H9 (cell line): ENCODE measurements at regions not wholly inside any gene's neighbourhood (a gene's known extent, or its start where the extent isn't known, plus 50 kb on each side); places are given as distances from the start of the nearest gene placed in this dataset.

ENCODE experiments used
- DNase-seq: peaks from one replicate; pipeline ENCODE4 v3.0.0-alpha.2; 2017
- H2AFZ ChIP-seq: one replicate; pipeline ENCODE4 v1.6.1; 2013; ENCODE audit warnings: mild to moderate bottlenecking, low read length, control low read depth, moderate library complexity
- H2AK5ac ChIP-seq: 2 replicates; pipeline ENCODE4 v1.6.1; 2013; ENCODE audit warnings: low read length, control low read depth, mixed read lengths; ENCODE audit not compliant: insufficient read length
- H2BK120ac ChIP-seq: one replicate; pipeline ENCODE4 v1.6.1; 2013; ENCODE audit warnings: low read depth, mild to moderate bottlenecking, low read length, control low read depth, inconsistent platforms; ENCODE audit not compliant: poor library complexity, severe bottlenecking
- H2BK12ac ChIP-seq: 2 replicates; pipeline ENCODE4 v1.6.1; 2013; ENCODE audit warnings: low read length, control low read depth, mixed read lengths, low read depth; ENCODE audit not compliant: insufficient read length
- H2BK15ac ChIP-seq: 2 replicates; pipeline ENCODE4 v1.6.1; 2013; ENCODE audit warnings: low read depth, low read length, control low read depth
- H2BK20ac ChIP-seq: one replicate; pipeline ENCODE4 v1.6.1; 2013; ENCODE audit warnings: low read depth, mild to moderate bottlenecking, low read length, control low read depth, inconsistent platforms; ENCODE audit not compliant: poor library complexity, severe bottlenecking
- H2BK5ac ChIP-seq: 2 replicates; pipeline ENCODE4 v1.6.1; 2013; ENCODE audit warnings: low read length, control low read depth, mixed read lengths; ENCODE audit not compliant: insufficient read length
- H3K14ac ChIP-seq: 2 replicates; pipeline ENCODE4 v1.6.1; 2013; ENCODE audit warnings: low read length, control low read depth; ENCODE audit not compliant: insufficient read depth
- H3K18ac ChIP-seq: 2 replicates; pipeline ENCODE4 v1.6.1; 2013; ENCODE audit warnings: low read depth, mild to moderate bottlenecking, mixed read lengths, low read length, control low read depth; ENCODE audit not compliant: insufficient read length
- H3K23ac ChIP-seq: 2 replicates; pipeline ENCODE4 v1.6.1; 2013; ENCODE audit warnings: low read length, control low read depth, mixed read lengths, low read depth; ENCODE audit not compliant: insufficient read length
- H3K23me2 ChIP-seq: 2 replicates; pipeline ENCODE4 v1.6.1; 2013; ENCODE audit warnings: low read depth, mild to moderate bottlenecking, mixed read lengths, low read length, control low read depth; ENCODE audit not compliant: insufficient read length, poor library complexity, severe bottlenecking
- H3K27ac ChIP-seq: 2 replicates; pipeline ENCODE4 v1.5.1; 2013; ENCODE audit warnings: low read length, control low read depth, mixed read lengths, low read depth; ENCODE audit not compliant: insufficient read length
- H3K27me3 ChIP-seq: 2 replicates; pipeline ENCODE4 v1.6.1; 2013; ENCODE audit warnings: low read length, control low read depth, inconsistent platforms; ENCODE audit not compliant: insufficient read depth
- H3K4ac ChIP-seq: 2 replicates; pipeline ENCODE4 v1.6.1; 2013; ENCODE audit warnings: low read depth, mild to moderate bottlenecking, control low read depth, inconsistent platforms, low read length, moderate library complexity
- H3K4me1 ChIP-seq: 2 replicates; pipeline ENCODE4 v1.6.1; 2013; ENCODE audit warnings: low read length, control low read depth, inconsistent platforms; ENCODE audit not compliant: insufficient read depth
- H3K4me2 ChIP-seq: 2 replicates; pipeline ENCODE4 v1.6.1; 2013; ENCODE audit warnings: low read length, control low read depth, mixed read lengths; ENCODE audit not compliant: insufficient read length, insufficient read depth
- H3K56ac ChIP-seq: 2 replicates; pipeline ENCODE4 v1.6.1; 2013; ENCODE audit warnings: low read depth, mild to moderate bottlenecking, mixed read lengths, low read length, control low read depth; ENCODE audit not compliant: insufficient read length
- H3K79me1 ChIP-seq: 2 replicates; pipeline ENCODE4 v1.6.1; 2013; ENCODE audit warnings: low read depth, mild to moderate bottlenecking, moderate library complexity, low read length, control low read depth, inconsistent platforms; ENCODE audit not compliant: insufficient read depth, poor library complexity, severe bottlenecking
- H3K79me2 ChIP-seq: 2 replicates; pipeline ENCODE4 v1.6.1; 2013; ENCODE audit warnings: low read length, control low read depth, inconsistent platforms; ENCODE audit not compliant: insufficient read depth
- H3K9ac ChIP-seq: 2 replicates; pipeline ENCODE4 v1.6.1; 2013; ENCODE audit warnings: low read length, control low read depth, mixed read lengths; ENCODE audit not compliant: insufficient read length; ENCODE audit errors: extremely low read depth
- H3K9me3 ChIP-seq: one replicate; pipeline ENCODE4 v1.6.1; 2013; ENCODE audit warnings: low read depth, low read length, inconsistent platforms; ENCODE audit not compliant: control insufficient read depth
- H3T11ph ChIP-seq: one replicate; pipeline ENCODE4 v1.6.1; 2013; ENCODE audit warnings: mild to moderate bottlenecking, low read length, control low read depth, inconsistent platforms
- H4K20me1 ChIP-seq: one replicate; pipeline ENCODE4 v1.6.1; 2013; ENCODE audit not compliant: control insufficient read depth, insufficient read length, insufficient read depth
- H4K5ac ChIP-seq: 2 replicates; pipeline ENCODE4 v1.6.1; 2013; ENCODE audit warnings: low read depth, mild to moderate bottlenecking, mixed read lengths, low read length, control low read depth; ENCODE audit not compliant: insufficient read length
- H4K8ac ChIP-seq: replicated peaks from 2 replicates; pipeline ENCODE4 v1.6.1; 2013; ENCODE audit warnings: low read length, control low read depth, mixed read lengths, low read depth; ENCODE audit not compliant: insufficient read length
- H4K91ac ChIP-seq: 2 replicates; pipeline ENCODE4 v1.6.1; 2013; ENCODE audit warnings: low read depth, mild to moderate bottlenecking, moderate library complexity, mixed read lengths, low read length, control low read depth; ENCODE audit not compliant: insufficient read length
- H3K27ac Mint-ChIP-seq, 3 experiments: 2 replicates in 2 of 3; 3 replicates in 1 of 3; pipeline ENCODE4 v1.8.0; 2020 to 2021; ENCODE audit warnings: mixed read lengths in 3 of 3, mild to moderate bottlenecking in 1 of 3, moderate library complexity in 1 of 3
- H3K27me3 Mint-ChIP-seq: 2 replicates; pipeline ENCODE4 v1.8.0; 2021; ENCODE audit warnings: low read depth, mild to moderate bottlenecking, moderate library complexity, mixed read lengths
- H3K36me3 Mint-ChIP-seq, 3 experiments: 2 replicates in 2 of 3; 3 replicates in 1 of 3; pipeline ENCODE4 v1.8.0; 2020 to 2021; ENCODE audit warnings: low read depth in 3 of 3, mixed read lengths in 3 of 3; ENCODE audit not compliant: insufficient read depth in 1 of 3
- H3K4me1 Mint-ChIP-seq, 2 experiments: 2 replicates each; pipeline ENCODE4 v1.8.0; 2020; ENCODE audit warnings: mixed read lengths in 2 of 2
- H3K4me3 Mint-ChIP-seq, 2 experiments: 2 replicates in 1 of 2; 3 replicates in 1 of 2; pipeline ENCODE4 v1.8.0; 2020 to 2021; ENCODE audit warnings: mild to moderate bottlenecking in 2 of 2, mixed read lengths in 2 of 2, moderate library complexity in 1 of 2
- H3K9me3 Mint-ChIP-seq, 2 experiments: 2 replicates in 1 of 2; 3 replicates in 1 of 2; pipeline ENCODE4 v1.8.0; 2020; ENCODE audit warnings: mild to moderate bottlenecking in 2 of 2, mixed read lengths in 2 of 2, moderate library complexity in 1 of 2
- CTCF ChIP-seq: fragments of 200-600 bp; sonication (generic); conservative IDR thresholded peaks from 3 replicates; pipeline ENCODE4 v1.8.0; 2021; ENCODE audit warnings: antibody characterized with exemption, mild to moderate bottlenecking
- WGBS: extraction: QIAGEN DNeasy Blood & Tissue Kit; methylation state at CpG from one replicate; pipeline ENCODE4 v1.1.7; 2013; ENCODE audit warnings: missing lambda C conversion rate, low lambda C conversion rate, mixed read lengths; ENCODE audit not compliant: insufficient read length; ENCODE audit errors: extremely low coverage; 5-methylcytosine and 5-hydroxymethylcytosine counted together

- Histone ChIP-seq H3K56ac (no peak overlapping the region), H2BK20ac (no peak overlapping the region), H3K23me2 (no peaks in the 10 kb centered on the region), H2AFZ (no peak overlapping the region), H3K4me2 (no peak overlapping the region), H3K79me2 (no peaks in the 10 kb centered on the region), H3K27me3 (no peaks in the 10 kb centered on the region), H3K4ac (no peak overlapping the region), H3K4me1 (no peaks in the 10 kb centered on the region), H3K79me1 (no peaks in the 10 kb centered on the region), H3K9me3 (peaks cover 10% of the 10 kb centered on the region), H3K9ac (no peak overlapping the region), H2AK5ac (no peak overlapping the region), H4K91ac (no peak overlapping the region), H2BK12ac (no peak overlapping the region), H4K5ac (no peak overlapping the region), H3T11ph (no peak overlapping the region), H3K27ac (no peak overlapping the region), H3K14ac (no peak overlapping the region), H2BK120ac (no peak overlapping the region), H3K23ac (no peak overlapping the region), H2BK15ac (no peak overlapping the region), H2BK5ac (no peak overlapping the region), H4K20me1 (no peaks in the 10 kb centered on the region), H3K18ac (no peak overlapping the region), H4K8ac (no peak overlapping the region)
- no peak for DNase-seq
- H3K9me3 Mint-ChIP-seq = peaks cover 30 to 32% of the 10 kb centered on the region in 2 experiments
- no peaks in the 10 kb centered on the region for H3K4me1 Mint-ChIP-seq
- no peak overlapping the region for H3K4me3 Mint-ChIP-seq
- WGBS = no CpG with 5 or more reads among the region's 2 CpGs
- TF ChIP-seq CTCF = no peak
- H3K27ac Mint-ChIP-seq = no peak overlapping the region
- no peaks in the 10 kb centered on the region; the same call in 1 of the 2 replicates for H3K27me3 Mint-ChIP-seq
- peaks cover 12 to 32% (median 17%) of the 10 kb centered on the region in 3 experiments for H3K36me3 Mint-ChIP-seq
These were observed 120.3 kb downstream of the NREP start for GRCh38 chr5:111636736-111637135.
